ENCODE measurements at regions not wholly inside any gene's neighbourhood (a gene's known extent, or its start where the extent isn't known, plus 50 kb on each side); places are given as distances from the start of the nearest gene placed in this dataset.

DNA sequence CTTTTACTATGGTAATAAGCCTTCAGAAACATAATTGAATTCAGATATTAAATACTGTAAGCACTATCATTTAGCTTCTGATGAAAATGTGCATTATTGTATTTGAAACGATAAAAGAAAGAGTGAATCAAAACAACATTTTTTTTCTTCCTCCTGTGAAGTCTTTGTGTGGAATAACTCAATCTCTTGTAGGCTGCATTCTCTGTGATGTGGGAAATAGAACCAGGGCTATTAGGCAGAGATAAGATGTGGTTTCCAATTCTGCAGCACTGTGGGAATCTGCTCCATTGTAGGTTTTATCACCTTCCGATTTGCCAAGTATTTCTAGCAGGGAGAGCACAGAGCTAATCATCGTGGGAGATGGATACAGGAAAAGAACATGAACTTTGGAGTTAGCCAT, 624.5 kb downstream of the RBFOX1 start:
- no peaks in the 10 kb centered on the region for H3K27me3 ChIP-seq
- no peaks in the 10 kb centered on the region for H3K4me1 ChIP-seq (ENCODE audit: low read depth)
- H3K4me3 ChIP-seq, result no peak overlapping the region
- no peak overlapping the region for H3K27ac ChIP-seq
- no peaks in the 10 kb centered on the region for H3K36me3 ChIP-seq
- TF ChIP-seq, protein P1, sequence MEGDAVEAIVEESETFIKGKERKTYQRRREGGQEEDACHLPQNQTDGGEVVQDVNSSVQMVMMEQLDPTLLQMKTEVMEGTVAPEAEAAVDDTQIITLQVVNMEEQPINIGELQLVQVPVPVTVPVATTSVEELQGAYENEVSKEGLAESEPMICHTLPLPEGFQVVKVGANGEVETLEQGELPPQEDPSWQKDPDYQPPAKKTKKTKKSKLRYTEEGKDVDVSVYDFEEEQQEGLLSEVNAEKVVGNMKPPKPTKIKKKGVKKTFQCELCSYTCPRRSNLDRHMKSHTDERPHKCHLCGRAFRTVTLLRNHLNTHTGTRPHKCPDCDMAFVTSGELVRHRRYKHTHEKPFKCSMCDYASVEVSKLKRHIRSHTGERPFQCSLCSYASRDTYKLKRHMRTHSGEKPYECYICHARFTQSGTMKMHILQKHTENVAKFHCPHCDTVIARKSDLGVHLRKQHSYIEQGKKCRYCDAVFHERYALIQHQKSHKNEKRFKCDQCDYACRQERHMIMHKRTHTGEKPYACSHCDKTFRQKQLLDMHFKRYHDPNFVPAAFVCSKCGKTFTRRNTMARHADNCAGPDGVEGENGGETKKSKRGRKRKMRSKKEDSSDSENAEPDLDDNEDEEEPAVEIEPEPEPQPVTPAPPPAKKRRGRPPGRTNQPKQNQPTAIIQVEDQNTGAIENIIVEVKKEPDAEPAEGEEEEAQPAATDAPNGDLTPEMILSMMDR (IDR thresholded peaks at IDR 0.05; ENCODE audit: low read depth, low read length), result no peak
- H3K9me3 ChIP-seq (ENCODE audit: low read depth), result no peaks in the 10 kb centered on the region
- DNase-seq (ENCODE audit: low read depth in 1 of 2, low spot score in 1 of 2), result no peak

DNA sequence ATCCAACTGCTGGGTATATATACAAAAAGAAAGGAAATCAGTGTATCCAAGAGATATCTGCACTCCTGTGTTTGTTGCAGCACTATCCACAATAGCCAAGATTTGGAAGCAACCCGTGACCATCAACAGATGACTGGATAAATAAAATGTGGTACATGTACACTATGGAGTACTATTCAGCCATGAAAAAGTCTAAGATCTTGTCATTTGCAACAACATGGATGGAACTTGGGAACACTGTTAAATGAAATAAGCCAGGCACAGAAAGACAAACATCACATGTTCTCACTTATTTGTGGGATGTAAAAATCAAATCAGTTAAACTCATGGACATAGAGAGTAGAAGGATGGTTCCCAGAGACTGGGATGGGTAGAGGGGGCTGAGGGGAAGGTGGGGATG, 620.7 kb downstream of the RBFOX1 start:
- no peaks in the 10 kb centered on the region for H3K27me3 ChIP-seq
- no peaks in the 10 kb centered on the region for H3K9me3 ChIP-seq (ENCODE audit: low read depth)
- no peak overlapping the region for H3K27ac ChIP-seq
- no peak overlapping the region for H3K4me3 ChIP-seq
- TF ChIP-seq, protein P1 (IDR thresholded peaks at IDR 0.05; ENCODE audit: low read depth, low read length), result no peak
- no peaks in the 10 kb centered on the region for H3K4me1 ChIP-seq (ENCODE audit: low read depth)
- no peaks in the 10 kb centered on the region for H3K36me3 ChIP-seq
- no peak for DNase-seq (ENCODE audit: low read depth in 1 of 2, low spot score in 1 of 2)

DNA sequence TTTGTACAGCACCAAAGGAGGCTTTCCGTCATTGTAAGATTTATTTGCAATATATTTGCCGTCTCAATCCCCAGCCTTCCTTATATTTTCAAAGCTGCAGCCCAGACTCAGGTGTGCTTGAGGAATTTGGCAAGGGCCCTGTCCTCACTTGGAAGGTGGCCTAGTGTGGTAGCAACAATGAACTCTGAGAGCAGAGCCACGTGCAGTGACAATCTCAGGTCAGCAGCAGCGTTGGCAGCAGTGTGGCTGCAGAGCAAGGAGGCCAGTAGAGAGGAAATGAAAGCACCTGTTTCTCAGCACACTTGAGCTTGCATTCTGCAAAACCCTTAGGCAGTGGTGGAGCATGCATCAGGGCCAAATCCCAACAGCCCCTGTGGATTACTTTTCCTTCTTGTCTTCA, 613.5 kb downstream of the RBFOX1 start:
- Histone ChIP-seq H3K4me3 (no peak overlapping the region), H3K27me3 (no peaks in the 10 kb centered on the region), H3K4me1 (ENCODE audit: low read depth) (no peaks in the 10 kb centered on the region), H3K36me3 (no peaks in the 10 kb centered on the region), H3K27ac (no peak overlapping the region), H3K9me3 (ENCODE audit: low read depth) (no peaks in the 10 kb centered on the region)
- DNase-seq (ENCODE audit: low read depth in 1 of 2, low spot score in 1 of 2), result no peak
- TF ChIP-seq, protein P1 (IDR thresholded peaks at IDR 0.05; ENCODE audit: low read depth, low read length), result no peak

DNA sequence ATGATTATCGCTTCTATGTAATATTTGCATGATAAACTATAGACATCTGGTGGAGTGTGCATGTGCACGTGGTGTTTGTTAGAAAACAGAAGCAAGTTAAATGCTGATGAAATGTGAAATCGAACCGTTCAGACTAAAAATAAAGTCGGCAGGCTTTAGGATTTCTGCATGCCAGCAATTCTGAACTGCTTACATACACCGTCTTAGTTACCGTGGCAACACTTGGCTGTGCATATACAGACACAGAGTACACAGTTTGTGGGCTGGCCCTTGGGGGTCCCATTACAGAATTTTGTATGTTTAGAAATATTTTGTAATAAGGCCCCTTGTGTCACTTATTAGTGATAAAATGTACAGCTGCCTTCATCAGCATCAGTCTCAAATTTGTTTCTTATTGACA, 605.5 kb downstream of the RBFOX1 start:
- H3K9me3 ChIP-seq (ENCODE audit: low read depth), result no peaks in the 10 kb centered on the region
- no peaks in the 10 kb centered on the region for H3K4me1 ChIP-seq (ENCODE audit: low read depth)
- no peak for DNase-seq (ENCODE audit: low read depth in 1 of 2, low spot score in 1 of 2)
- TF ChIP-seq, protein P1 (IDR thresholded peaks at IDR 0.05; ENCODE audit: low read depth, low read length), result no peak
- no peaks in the 10 kb centered on the region for H3K27me3 ChIP-seq
- H3K27ac ChIP-seq, result no peak overlapping the region
- H3K4me3 ChIP-seq, result no peak overlapping the region
- H3K36me3 ChIP-seq, result no peaks in the 10 kb centered on the region

DNA sequence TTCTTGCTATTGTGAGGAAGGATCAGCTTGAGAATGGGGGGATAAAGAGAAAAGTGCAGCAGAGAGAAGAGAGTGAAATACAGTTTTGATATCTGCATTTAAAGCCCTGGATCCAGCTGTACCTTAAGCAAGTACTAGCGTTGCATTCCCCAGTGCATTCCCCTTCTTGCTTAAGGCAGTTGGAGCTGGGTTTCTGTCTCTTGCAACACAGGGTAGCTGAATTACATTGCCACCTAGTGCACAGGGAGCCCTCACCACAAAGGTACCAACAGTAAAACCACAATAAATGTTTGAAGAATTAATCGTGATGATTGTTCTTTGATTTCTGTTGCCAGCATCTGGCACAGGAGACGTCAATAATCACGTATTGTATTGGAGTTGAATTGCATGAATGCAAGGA, 588.7 kb downstream of the RBFOX1 start:
- Histone ChIP-seq H3K4me3 (no peak overlapping the region), H3K4me1 (ENCODE audit: low read depth) (no peaks in the 10 kb centered on the region), H3K27me3 (no peaks in the 10 kb centered on the region), H3K27ac (no peak overlapping the region), H3K9me3 (ENCODE audit: low read depth) (no peaks in the 10 kb centered on the region), H3K36me3 (no peaks in the 10 kb centered on the region)
- DNase-seq (ENCODE audit: low read depth in 1 of 2, low spot score in 1 of 2), result peak in 1 of 2 donors; percentile 35
- TF ChIP-seq, protein P1 (IDR thresholded peaks at IDR 0.05; ENCODE audit: low read depth, low read length), result no peak

DNA sequence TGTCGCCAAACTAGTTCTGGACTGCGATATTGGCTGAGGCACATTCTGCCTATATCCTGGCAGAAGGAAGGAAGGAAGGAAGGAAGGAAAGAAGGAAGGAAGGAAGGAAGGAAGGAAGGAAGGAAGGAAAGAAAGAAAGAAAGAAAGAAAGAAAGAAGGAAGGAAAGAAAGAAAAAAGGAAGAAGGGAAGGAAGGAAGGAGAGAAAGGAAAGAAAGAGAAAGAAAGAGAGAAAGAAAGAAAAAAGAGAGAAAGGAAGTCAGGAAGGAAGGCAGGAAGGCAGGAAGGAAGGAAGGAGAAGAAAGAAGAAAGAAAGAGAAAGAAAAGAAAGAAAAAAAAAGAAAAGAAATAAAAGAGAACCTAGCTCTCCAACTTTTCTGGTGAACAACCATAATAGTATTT, 587.1 kb downstream of the RBFOX1 start:
- TF ChIP-seq, protein P1 (IDR thresholded peaks at IDR 0.05; ENCODE audit: low read depth, low read length), result no peak
- H3K36me3 ChIP-seq, result no peaks in the 10 kb centered on the region
- no peak for DNase-seq (ENCODE audit: low read depth in 1 of 2, low spot score in 1 of 2)
- H3K4me3 ChIP-seq, result no peak overlapping the region
- H3K9me3 ChIP-seq (ENCODE audit: low read depth), result no peaks in the 10 kb centered on the region
- no peaks in the 10 kb centered on the region for H3K27me3 ChIP-seq
- no peaks in the 10 kb centered on the region for H3K4me1 ChIP-seq (ENCODE audit: low read depth)
- no peak overlapping the region for H3K27ac ChIP-seq
